Middle frontal gyrus (tissue), 1 donor: ENCODE measurements at regions not wholly inside any gene's neighbourhood (a gene's known extent, or its start where the extent isn't known, plus 50 kb on each side); places are given as distances from the start of the nearest gene placed in this dataset.
"Not testable (repeated sequence)": the region's sequence is repeated elsewhere in the genome, so short reads cannot be mapped to it uniquely, and the experiment has no call there.

Experiments used
- DNase-seq: peaks from one replicate; pipeline ENCODE4 v3.0.0-alpha.2; 2015; ENCODE audit warnings: low spot score; ENCODE audit errors: extremely low spot score

DNA sequence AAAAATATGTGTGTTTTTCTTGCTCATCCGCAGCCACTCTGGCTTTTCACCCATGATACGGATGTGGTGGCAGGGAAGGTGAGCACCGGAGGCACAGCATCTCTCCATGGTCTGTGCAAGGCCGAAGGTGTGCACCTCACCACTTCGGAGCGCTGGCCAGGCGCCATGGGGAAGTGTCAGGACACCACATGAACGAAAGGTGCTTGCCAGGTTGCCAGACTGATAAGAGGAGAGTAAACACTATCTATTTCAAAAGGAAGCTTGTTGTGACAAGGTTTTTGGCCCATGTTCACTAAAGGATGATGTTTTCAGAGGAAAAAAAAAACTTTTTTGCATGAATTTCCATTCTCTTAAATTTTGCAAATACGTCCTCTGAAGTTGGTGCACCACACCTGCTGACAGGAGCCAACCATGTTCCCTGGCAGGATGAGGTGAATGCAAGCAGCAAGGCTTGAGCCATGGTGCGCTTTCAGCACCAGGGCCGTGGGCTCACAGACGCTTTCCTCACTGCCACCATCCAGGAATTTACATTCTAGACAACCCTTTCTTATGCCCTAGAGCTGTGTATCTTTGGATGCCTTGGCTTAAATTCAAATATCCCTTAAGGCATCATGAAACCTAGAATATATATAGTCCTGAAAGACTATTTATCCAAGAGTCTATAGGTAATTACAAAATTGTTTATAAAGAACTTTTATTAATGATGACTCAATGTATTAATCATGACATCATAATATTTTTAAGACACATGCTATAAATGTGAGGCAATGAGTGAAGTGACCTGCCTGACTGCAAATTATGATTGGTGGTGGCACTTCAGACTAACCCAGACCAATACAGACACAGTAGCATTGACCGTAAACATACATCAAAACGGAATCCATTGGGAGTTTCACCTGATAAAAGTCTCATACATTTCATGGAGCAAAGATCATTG lies 234.5 kb downstream of the TFAP2A start:
- DNase-seq, result no peak

- no peak for DNase-seq
These were observed 237.2 kb downstream of the TFAP2A start for GRCh38 chr6:10177704-10178103.

GRCh38 chr6:10175362-10175761 lies 239.5 kb downstream of the TFAP2A start:
- DNase-seq, result no peak

GRCh38 chr6:10174761-10175160 lies 240.1 kb downstream of the TFAP2A start:
- DNase-seq, result no peak

- no peak for DNase-seq
These were observed 240.8 kb downstream of the TFAP2A start for GRCh38 chr6:10174056-10174455.

GRCh38 chr6:10171706-10172105 lies 243.2 kb downstream of the TFAP2A start:
- not testable (repeated sequence) for DNase-seq

DNA sequence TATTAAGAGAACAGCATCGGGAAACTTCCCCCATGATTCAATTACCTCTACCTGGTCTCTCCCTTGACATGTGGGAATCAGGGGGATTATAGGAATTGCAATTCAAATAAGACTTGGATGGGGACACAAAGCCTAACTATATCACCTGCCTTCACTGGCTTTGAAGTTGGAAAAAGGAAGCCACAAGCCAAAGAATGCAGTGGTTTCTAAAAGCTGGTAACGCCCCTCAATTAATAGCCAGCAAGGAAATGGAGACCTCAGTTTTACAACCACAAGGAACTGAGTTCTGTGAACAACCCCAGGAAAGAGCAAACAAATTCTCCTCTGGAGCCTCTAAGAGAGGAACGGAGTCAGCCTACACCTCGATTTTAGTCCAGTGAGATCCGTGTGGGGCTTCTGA lies 244.1 kb downstream of the TFAP2A start:
- DNase-seq, result no peak

DNA sequence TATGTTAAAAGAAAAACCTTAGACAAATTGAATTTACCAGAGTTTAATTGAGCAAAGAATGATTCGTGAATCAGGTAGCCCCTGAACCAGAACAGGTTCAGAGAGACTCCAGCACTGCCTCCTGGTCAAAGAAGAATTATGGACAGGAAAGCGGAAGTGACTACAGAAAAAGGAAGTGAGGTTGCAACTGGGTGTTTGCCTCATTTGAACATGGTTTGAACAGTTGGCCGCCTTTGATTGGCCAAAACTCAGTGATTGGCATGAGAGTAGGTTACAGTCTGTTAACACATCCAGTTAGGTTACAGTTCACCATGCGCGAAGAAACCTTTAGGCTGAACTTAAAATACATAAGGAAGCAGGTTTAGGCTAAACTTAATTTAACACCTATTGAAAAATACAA lies 248.8 kb downstream of the TFAP2A start:
- no peak for DNase-seq

DNA sequence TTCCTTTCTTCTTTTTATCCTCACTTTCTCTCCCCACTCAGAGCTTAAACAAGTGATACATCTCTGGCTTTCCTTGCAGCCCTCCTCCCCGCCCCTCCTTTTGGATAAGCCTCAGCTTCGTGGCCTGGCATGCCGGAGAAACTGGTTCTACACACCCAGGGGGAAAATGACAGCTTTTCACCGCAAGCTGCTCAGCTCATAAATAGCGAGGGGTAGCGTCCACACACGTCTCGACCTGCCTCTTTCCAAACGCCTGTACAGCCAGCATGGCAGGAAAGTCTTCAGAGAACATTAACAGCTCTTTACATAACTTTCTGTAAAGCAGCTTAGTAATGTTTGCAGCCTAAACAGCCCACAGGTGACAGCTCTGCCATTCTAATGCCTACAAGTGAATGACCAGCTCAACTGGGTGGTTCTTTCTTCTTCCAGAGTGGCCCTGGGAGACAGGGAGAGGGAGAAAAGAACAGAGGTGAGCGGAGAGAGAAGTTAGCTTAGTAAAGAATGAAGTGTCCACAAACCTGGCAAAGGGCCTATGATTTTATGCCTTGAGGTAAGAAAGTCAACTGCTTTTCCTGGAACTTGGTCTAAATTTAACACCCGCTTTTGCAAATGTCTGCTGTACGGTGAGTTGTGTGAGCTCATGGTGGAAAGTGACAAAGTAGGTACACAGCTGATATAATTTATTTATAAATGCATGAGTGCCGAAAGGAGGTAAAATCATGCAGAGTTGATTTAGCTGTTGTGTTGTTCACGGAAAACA lies 251.5 kb downstream of the TFAP2A start:
- DNase-seq, result no peak

- no peak for DNase-seq
These were observed 258.0 kb downstream of the TFAP2A start for GRCh38 chr6:10156875-10157274.

DNA sequence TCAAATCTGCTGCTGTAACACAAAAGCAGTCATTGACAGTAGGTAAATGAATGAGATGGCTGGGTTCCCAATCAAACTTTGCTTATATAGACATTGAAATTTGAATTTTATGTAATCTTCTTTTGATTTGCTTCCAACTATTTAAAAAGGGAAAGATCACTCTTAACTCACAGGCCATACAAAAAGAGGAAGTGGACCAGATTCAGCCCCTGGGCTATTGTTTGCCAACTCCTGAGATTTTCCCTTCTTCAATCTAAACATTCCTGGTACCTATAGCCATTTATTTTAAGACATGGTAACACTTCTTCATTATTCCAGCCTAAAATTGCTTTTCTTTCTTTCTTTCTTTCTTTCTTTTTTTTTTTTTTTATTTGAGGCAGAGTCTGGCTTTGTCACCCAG lies 260.6 kb downstream of the TFAP2A start:
- DNase-seq, result no peak

DNA sequence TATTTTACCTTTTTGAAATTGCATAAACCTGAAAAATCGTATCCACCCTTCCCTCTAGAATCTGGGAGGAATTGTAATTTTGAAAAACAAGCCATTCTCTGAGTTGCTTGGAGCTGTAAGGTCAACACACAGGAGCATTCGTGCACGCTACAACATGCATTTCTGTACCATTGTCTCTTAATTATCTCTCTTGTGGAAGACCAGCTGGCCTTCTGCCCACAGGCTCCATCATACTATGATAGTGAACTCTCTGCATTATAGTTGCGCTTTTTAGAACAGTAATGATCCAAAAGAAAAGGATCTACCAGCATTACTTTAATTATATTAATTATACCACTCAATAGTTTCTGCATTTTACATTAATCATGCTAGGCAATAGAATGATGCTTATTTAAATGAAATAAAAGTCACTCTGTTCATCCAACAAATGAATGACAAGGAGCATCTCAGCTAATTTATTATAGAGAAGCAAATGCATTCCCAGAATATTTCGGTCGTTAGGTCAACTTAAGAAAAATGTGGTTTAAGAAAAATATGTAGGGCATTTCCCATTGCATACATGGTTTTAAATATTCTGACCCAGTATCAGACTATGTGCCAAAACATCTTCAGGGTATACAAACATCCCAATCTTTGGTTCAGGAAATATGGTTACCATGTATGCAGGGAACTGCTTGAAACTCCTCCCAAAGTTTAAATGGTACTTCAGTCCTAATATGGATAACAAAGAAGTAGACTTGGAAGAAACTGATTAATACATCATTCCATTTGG lies 263.5 kb downstream of the TFAP2A start:
- DNase-seq, result no peak

DNA sequence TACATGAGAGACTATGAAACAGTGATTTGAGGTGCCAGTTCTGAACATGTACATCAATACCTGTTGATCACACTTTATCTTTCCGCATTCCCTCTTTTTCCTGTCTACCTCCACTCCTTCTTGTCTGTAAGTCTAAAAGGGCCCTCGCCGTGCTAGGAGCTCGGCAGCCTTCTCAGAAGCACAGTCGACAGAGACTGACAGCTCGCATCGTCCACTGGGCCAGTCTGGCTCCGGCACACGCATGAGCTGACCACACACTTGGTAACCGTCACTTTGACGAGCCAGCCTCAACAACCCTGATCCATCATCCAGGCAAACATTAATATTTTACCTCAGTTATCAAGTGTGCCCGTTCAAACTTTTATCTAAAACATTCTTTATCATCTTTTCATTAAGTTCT lies 265.3 kb downstream of the TFAP2A start:
- no peak for DNase-seq

GRCh38 chr6:10146715-10147451 lies 268.0 kb downstream of the TFAP2A start:
- DNase-seq, result peak; percentile 22

DNA sequence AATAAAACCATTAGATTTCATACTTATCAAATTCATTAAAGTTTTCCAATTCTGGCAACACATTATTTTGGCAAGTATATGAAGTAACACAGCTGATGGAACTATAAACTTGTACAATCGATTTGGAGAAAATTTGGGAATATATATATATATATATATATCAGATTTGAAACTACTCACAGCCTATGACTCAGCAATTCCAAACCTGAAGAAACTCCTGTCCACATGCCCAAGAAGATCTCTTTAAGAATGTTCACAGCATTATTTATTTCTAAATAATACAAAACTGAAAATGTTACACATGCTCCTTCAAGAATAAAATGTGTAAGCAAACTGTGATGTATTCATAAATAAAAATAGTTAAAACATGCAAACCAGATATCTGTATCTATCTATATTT lies 270.1 kb downstream of the TFAP2A start:
- no peak for DNase-seq

DNA sequence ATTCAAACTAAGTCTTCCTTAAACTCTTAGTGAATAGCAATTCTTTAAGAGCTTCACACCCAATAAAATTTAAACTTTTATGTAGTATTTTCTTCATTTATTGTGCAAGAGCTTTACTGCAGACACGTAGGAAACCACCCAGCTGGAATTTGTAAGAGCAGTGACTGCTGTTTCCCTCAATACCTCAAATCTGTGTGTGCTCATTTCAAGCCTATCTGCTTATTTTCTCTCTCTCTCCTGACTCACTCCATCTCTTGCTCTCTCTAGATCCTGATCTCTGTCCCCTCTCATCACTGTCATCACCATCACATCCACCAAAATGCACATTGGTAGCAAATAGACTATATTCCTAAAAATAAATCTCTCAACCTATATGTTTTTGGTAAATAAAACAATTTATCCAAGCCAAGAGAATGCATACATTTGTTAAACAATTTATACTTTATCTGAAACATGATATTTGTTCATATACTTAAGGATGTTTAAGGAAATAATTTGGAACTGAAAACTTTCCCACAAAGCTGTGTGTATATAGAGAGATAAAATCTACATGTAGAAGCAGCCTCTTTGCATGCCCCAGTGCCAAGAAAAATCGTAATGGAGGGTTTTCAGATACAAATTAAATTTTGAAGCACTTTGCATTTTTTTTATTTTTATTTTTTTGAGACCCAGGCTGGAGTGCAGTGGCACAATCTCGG lies 273.0 kb downstream of the TFAP2A start:
- DNase-seq, result no peak

GRCh38 chr6:10140824-10141223 lies 274.1 kb downstream of the TFAP2A start:
- no peak for DNase-seq

DNA sequence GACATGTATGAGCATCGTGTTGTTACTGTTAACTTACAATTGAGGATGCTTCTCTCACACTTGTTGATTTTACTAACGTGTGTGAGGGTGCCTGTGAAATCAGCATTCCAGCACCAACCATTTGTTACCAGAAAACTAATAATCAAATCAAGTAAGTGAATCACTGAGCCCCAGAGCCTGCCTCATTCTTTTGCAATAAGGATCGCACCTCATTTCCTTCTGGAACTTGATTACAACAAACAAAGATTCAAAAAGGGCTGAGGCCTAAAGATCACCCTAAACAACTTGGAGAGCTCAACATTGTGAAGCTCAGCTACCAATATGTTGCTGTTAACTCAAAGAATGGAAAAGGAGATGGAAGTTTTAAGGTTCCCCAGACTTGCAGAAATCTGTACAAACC lies 274.7 kb downstream of the TFAP2A start:
- DNase-seq, result no peak

- no peak for DNase-seq
These were observed 276.0 kb downstream of the TFAP2A start for GRCh38 chr6:10138917-10139316.

DNA sequence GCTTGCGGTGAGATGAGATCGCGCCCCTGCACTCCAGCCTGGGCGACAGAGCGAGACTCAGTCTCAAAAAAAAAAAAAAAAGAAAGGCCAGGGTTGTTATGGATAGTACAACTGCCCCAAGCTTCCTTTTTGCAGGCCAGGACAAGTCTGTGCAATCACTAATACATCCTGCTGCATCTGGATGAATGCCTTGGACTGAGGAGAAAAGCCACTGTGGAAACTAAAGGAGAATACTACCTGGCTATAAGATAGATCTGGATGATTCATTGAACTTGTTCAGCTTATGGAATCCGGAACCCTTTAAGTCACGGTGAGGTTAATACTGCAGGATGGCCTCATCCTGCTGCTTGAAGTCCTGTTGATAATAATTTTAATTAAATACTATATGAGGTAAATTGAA lies 278.2 kb downstream of the TFAP2A start:
- DNase-seq, result no peak
